HG03571 (cell line): ENCODE measurements at regions not wholly inside any gene's neighbourhood (a gene's known extent, or its start where the extent isn't known, plus 50 kb on each side); places are given as distances from the start of the nearest gene placed in this dataset.

ENCODE experiments used
- ATAC-seq: cut with Tn5 transposase; IDR thresholded peaks from one replicate; pipeline ENCODE4 v1.9.1; 2021; ENCODE audit not compliant: unreplicated experiment

- ATAC-seq, result no peak
Measured at GRCh38 chr13:21998279-21998990, 327.6 kb downstream of the FGF9 start.

- ATAC-seq, result no peak
Measured at GRCh38 chr13:21999666-22000065, 328.8 kb downstream of the FGF9 start.

GRCh38 chr13:22000191-22000590, 329.3 kb downstream of the FGF9 start:
- no peak for ATAC-seq

- no peak for ATAC-seq
Measured at GRCh38 chr13:22001336-22001735, 330.5 kb downstream of the FGF9 start.

- ATAC-seq, result no peak
Measured at GRCh38 chr13:22002893-22003292, 332.0 kb downstream of the FGF9 start.

- no peak for ATAC-seq
Measured at GRCh38 chr13:22009500-22009899, 338.6 kb downstream of the FGF9 start.

GRCh38 chr13:22009937-22010336, 339.1 kb downstream of the FGF9 start:
- ATAC-seq, result no peak

- no peak for ATAC-seq
Measured at GRCh38 chr13:22012686-22013085, 341.8 kb downstream of the FGF9 start.

- ATAC-seq, result no peak
Measured at GRCh38 chr13:22014469-22014868, 343.6 kb downstream of the FGF9 start.

GRCh38 chr13:22017226-22017625, 346.4 kb downstream of the FGF9 start:
- ATAC-seq, result peak; percentile 83

- no peak for ATAC-seq
Measured at GRCh38 chr13:22018076-22018835, 347.4 kb downstream of the FGF9 start.

- ATAC-seq, result no peak
Measured at GRCh38 chr13:22018836-22019210, 347.9 kb downstream of the FGF9 start.

GRCh38 chr13:22024381-22024994, 353.6 kb downstream of the FGF9 start:
- ATAC-seq, result no peak

- ATAC-seq, result no peak
Measured at GRCh38 chr13:22027566-22027965, 356.7 kb downstream of the FGF9 start.

GRCh38 chr13:22028831-22029230, 358.0 kb downstream of the FGF9 start:
- no peak for ATAC-seq

- no peak for ATAC-seq
Measured at GRCh38 chr13:22030321-22030720, 359.4 kb downstream of the FGF9 start.

GRCh38 chr13:22031702-22032286, 360.9 kb downstream of the FGF9 start:
- ATAC-seq, result no peak

- no peak for ATAC-seq
Measured at GRCh38 chr13:22032905-22033304, 362.0 kb downstream of the FGF9 start.

- no peak for ATAC-seq
Measured at GRCh38 chr13:22039961-22040360, 369.1 kb downstream of the FGF9 start.

- no peak for ATAC-seq
Measured at GRCh38 chr13:22040810-22041364, 370.0 kb downstream of the FGF9 start.

- ATAC-seq, result no peak
Measured at GRCh38 chr13:22041741-22042140, 370.9 kb downstream of the FGF9 start.
